GM23338 (cell line): ENCODE measurements at regions not wholly inside any gene's neighbourhood (a gene's known extent, or its start where the extent isn't known, plus 50 kb on each side); places are given as distances from the start of the nearest gene placed in this dataset.

Source experiments
- CREB1 ChIP-seq: fragments of 250-450 bp; sonication (Bioruptor Pico); IDR thresholded peaks from 2 replicates; pipeline ENCODE4 v1.5.0; 2020; ENCODE audit warnings: low read depth, mild to moderate bottlenecking, moderate library complexity
- EZH2 ChIP-seq: fragments of 200-600 bp; sonication (generic); IDR thresholded peaks from one replicate; pipeline ENCODE4 v1.8.0; 2017; ENCODE audit warnings: antibody characterized with exemption, mild to moderate bottlenecking, low read depth; ENCODE audit not compliant: unreplicated experiment
- EZH2phosphoT487 ChIP-seq: fragments of 200-600 bp; sonication (generic); IDR thresholded peaks from one replicate; pipeline ENCODE4 v1.8.1; 2018; ENCODE audit warnings: antibody characterized with exemption; ENCODE audit not compliant: unreplicated experiment
- POLR2AphosphoS5 ChIP-seq: IDR thresholded peaks from 2 replicates; pipeline ENCODE4 v1.6.1; 2016; ENCODE audit warnings: antibody characterized with exemption, low read depth
- ZNF114 ChIP-seq: fragments of 250-450 bp; sonication (Bioruptor Pico); IDR thresholded peaks from 2 replicates; pipeline ENCODE4 v1.5.0; 2020; ENCODE audit warnings: mild to moderate bottlenecking, moderate library complexity
- TF ChIP-seq, protein P1 (sequence below), 2 experiments: fragments of 200-600 bp in 1 of 2; sonication (generic) in 1 of 2; conservative IDR thresholded peaks; 2 replicates each; pipeline versions ENCODE4 v1.5.1 to v1.6.1; 2016 to 2017; ENCODE audit warnings: antibody characterized with exemption in 2 of 2, low read depth in 2 of 2, mild to moderate bottlenecking in 2 of 2, moderate library complexity in 1 of 2
- TF ChIP-seq, protein P2 (sequence below): IDR thresholded peaks from one replicate; pipeline ENCODE4 v1.6.1; 2018; ENCODE audit warnings: antibody characterized with exemption; ENCODE audit not compliant: unreplicated experiment

DNA sequence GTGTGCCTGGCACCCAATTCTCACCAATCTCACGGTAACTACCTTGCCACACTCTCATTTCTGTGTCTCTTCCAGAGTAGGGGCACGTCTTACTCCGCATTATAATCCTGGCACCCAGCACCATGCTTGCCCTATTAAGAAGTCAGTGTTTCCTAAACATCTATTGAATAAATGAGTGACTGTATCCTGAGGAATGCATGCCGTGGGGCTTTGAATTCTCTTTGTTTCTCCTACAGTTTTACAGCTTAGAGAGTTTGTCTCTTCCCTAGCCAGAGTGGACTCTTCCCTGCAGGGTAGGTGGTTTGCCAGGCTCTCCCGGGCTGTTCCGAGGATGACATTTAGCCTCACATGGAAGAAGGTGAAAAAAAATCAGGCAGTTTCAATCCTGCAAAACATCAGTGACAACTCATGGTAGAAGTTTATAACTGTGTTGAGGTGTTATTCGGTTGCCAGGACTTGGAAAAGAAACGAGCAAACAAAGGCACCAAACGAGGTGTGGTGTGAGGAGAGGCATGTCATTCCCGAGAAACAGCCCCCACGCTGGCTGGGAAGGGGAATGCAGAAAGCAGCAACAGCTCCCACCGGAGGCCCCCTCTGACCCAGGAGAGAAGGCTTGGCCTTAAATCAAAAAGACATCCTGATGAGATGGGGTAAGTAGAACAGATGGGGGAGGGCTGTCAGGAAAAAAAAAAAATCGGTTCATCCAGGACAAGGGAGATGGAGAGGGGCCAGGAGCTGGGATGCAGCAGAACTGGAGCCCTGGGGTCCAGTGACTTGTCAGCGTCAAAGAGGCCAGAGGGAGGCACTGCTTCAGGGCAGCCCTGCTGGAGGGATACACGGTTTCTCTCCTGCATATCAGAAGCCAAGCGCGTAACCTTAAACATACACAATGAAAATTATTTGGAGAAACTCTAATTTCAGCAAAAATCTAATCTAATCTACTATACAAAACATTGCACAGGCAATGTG, 168.4 kb upstream of the ARRDC4 start:
- no peak for TF ChIP-seq EZH2phosphoT487
- TF ChIP-seq, protein P1, sequence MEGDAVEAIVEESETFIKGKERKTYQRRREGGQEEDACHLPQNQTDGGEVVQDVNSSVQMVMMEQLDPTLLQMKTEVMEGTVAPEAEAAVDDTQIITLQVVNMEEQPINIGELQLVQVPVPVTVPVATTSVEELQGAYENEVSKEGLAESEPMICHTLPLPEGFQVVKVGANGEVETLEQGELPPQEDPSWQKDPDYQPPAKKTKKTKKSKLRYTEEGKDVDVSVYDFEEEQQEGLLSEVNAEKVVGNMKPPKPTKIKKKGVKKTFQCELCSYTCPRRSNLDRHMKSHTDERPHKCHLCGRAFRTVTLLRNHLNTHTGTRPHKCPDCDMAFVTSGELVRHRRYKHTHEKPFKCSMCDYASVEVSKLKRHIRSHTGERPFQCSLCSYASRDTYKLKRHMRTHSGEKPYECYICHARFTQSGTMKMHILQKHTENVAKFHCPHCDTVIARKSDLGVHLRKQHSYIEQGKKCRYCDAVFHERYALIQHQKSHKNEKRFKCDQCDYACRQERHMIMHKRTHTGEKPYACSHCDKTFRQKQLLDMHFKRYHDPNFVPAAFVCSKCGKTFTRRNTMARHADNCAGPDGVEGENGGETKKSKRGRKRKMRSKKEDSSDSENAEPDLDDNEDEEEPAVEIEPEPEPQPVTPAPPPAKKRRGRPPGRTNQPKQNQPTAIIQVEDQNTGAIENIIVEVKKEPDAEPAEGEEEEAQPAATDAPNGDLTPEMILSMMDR (conservative IDR thresholded peaks at IDR 0.05; ENCODE audit: low read depth in 2 of 2): peak; percentile 32 to 36; a peak in 3 of 4 replicates
- TF ChIP-seq CREB1 (CRISPR knock-in tag): no peak
- TF ChIP-seq EZH2: no peak
- TF ChIP-seq POLR2AphosphoS5: no peak
- no peak for TF ChIP-seq ZNF114 (CRISPR knock-in tag)
- TF ChIP-seq, protein P2, sequence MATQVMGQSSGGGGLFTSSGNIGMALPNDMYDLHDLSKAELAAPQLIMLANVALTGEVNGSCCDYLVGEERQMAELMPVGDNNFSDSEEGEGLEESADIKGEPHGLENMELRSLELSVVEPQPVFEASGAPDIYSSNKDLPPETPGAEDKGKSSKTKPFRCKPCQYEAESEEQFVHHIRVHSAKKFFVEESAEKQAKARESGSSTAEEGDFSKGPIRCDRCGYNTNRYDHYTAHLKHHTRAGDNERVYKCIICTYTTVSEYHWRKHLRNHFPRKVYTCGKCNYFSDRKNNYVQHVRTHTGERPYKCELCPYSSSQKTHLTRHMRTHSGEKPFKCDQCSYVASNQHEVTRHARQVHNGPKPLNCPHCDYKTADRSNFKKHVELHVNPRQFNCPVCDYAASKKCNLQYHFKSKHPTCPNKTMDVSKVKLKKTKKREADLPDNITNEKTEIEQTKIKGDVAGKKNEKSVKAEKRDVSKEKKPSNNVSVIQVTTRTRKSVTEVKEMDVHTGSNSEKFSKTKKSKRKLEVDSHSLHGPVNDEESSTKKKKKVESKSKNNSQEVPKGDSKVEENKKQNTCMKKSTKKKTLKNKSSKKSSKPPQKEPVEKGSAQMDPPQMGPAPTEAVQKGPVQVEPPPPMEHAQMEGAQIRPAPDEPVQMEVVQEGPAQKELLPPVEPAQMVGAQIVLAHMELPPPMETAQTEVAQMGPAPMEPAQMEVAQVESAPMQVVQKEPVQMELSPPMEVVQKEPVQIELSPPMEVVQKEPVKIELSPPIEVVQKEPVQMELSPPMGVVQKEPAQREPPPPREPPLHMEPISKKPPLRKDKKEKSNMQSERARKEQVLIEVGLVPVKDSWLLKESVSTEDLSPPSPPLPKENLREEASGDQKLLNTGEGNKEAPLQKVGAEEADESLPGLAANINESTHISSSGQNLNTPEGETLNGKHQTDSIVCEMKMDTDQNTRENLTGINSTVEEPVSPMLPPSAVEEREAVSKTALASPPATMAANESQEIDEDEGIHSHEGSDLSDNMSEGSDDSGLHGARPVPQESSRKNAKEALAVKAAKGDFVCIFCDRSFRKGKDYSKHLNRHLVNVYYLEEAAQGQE: no peak
